BLaER1 treated with 17β-estradiol and CSF1 and Interleukin-3, amounts not matched to agents 10 nM and 100 nM (cell line): ENCODE measurements at regions not wholly inside any gene's neighbourhood (a gene's known extent, or its start where the extent isn't known, plus 50 kb on each side); places are given as distances from the start of the nearest gene placed in this dataset.

Experiments used
- H3K27ac ChIP-seq, 11 experiments: shearing (Covaris generic); formaldehyde crosslinking; 2 replicates each; pipeline ENCODE4 v1.8.1; 2022
- H3K27me3 ChIP-seq, 11 experiments: shearing (Covaris generic); formaldehyde crosslinking; 2 replicates each; pipeline ENCODE4 v1.8.1; 2022
- H3K36me3 ChIP-seq, 11 experiments: shearing (Covaris generic); formaldehyde crosslinking; 2 replicates each; pipeline ENCODE4 v1.8.1; 2022
- H3K4me1 ChIP-seq, 10 experiments: shearing (Covaris generic); formaldehyde crosslinking; 2 replicates each; pipeline ENCODE4 v1.8.1; 2022
- H3K4me2 ChIP-seq, 11 experiments: shearing (Covaris generic); formaldehyde crosslinking; 2 replicates each; pipeline ENCODE4 v1.8.1; 2022
- H3K4me3 ChIP-seq, 10 experiments: shearing (Covaris generic); formaldehyde crosslinking; 2 replicates each; pipeline ENCODE4 v1.8.1; 2022
- H3K9ac ChIP-seq, 11 experiments: shearing (Covaris generic); formaldehyde crosslinking; 2 replicates each; pipeline ENCODE4 v1.8.1; 2022
- H3K9me3 ChIP-seq, 11 experiments: shearing (Covaris generic); formaldehyde crosslinking; replicated peaks in 1 of 11; 2 replicates each; pipeline ENCODE4 v1.8.1; 2022
- H4K20me1 ChIP-seq, 11 experiments: shearing (Covaris generic); formaldehyde crosslinking; 2 replicates each; pipeline ENCODE4 v1.8.1; 2022
- Cebpa-rat ChIP-seq, 11 experiments: shearing (Covaris generic); IDR thresholded peaks; 2 replicates each; pipeline ENCODE4 v1.8.1; 2022

GRCh38 chr18:73043611-73044010, 175.8 kb upstream of the NETO1 start:
- TF ChIP-seq Cebpa-rat (IDR thresholded peaks at IDR 0.05), result no peak
- H3K27me3 ChIP-seq, result no peaks in the 10 kb centered on the region
- no peaks in the 10 kb centered on the region for H3K36me3 ChIP-seq
- no peak overlapping the region for H3K27ac ChIP-seq
- no peaks in the 10 kb centered on the region for H3K9me3 ChIP-seq
- H3K4me3 ChIP-seq, result no peak overlapping the region
- H4K20me1 ChIP-seq, result no peaks in the 10 kb centered on the region
- H3K4me2 ChIP-seq, result no peak overlapping the region
- H3K4me1 ChIP-seq, result no peaks in the 10 kb centered on the region
- H3K9ac ChIP-seq, result no peak overlapping the region

GRCh38 chr18:73043211-73043610, 175.4 kb upstream of the NETO1 start:
- Histone ChIP-seq H3K4me3 (no peak overlapping the region), H3K36me3 (no peaks in the 10 kb centered on the region), H3K9ac (no peak overlapping the region), H3K27ac (no peak overlapping the region), H3K27me3 (no peaks in the 10 kb centered on the region), H3K4me2 (no peak overlapping the region), H4K20me1 (no peaks in the 10 kb centered on the region), H3K9me3 (no peaks in the 10 kb centered on the region), H3K4me1 (no peaks in the 10 kb centered on the region)
- no peak for TF ChIP-seq Cebpa-rat (IDR thresholded peaks at IDR 0.05)

GRCh38 chr18:73040247-73040646, 172.5 kb upstream of the NETO1 start:
- H3K9me3 ChIP-seq, result no peaks in the 10 kb centered on the region
- H3K9ac ChIP-seq, result no peak overlapping the region
- H4K20me1 ChIP-seq, result no peaks in the 10 kb centered on the region
- no peak overlapping the region for H3K4me2 ChIP-seq
- H3K27ac ChIP-seq, result no peak overlapping the region
- no peak for TF ChIP-seq Cebpa-rat (IDR thresholded peaks at IDR 0.05)
- no peaks in the 10 kb centered on the region for H3K27me3 ChIP-seq
- no peaks in the 10 kb centered on the region for H3K36me3 ChIP-seq
- no peak overlapping the region for H3K4me3 ChIP-seq
- H3K4me1 ChIP-seq, result no peaks in the 10 kb centered on the region

- H3K9me3 ChIP-seq, result no peaks in the 10 kb centered on the region
- H3K4me3 ChIP-seq, result no peak overlapping the region
- H3K4me1 ChIP-seq, result no peaks in the 10 kb centered on the region
- H3K27me3 ChIP-seq, result no peaks in the 10 kb centered on the region
- no peak overlapping the region for H3K9ac ChIP-seq
- H3K4me2 ChIP-seq, result no peak overlapping the region
- TF ChIP-seq Cebpa-rat (IDR thresholded peaks at IDR 0.05), result no peak
- H4K20me1 ChIP-seq, result no peaks in the 10 kb centered on the region
- no peak overlapping the region for H3K27ac ChIP-seq
- no peaks in the 10 kb centered on the region for H3K36me3 ChIP-seq
Observed at GRCh38 chr18:73038336-73038735, 170.5 kb upstream of the NETO1 start.

GRCh38 chr18:73023975-73024374, 156.2 kb upstream of the NETO1 start:
- TF ChIP-seq Cebpa-rat (IDR thresholded peaks at IDR 0.05), result no peak
- Histone ChIP-seq H3K4me3 (no peak overlapping the region), H3K9ac (no peak overlapping the region), H4K20me1 (no peaks in the 10 kb centered on the region), H3K27ac (no peak overlapping the region), H3K27me3 (no peaks in the 10 kb centered on the region), H3K4me2 (no peak overlapping the region), H3K4me1 (no peaks in the 10 kb centered on the region), H3K9me3 (peaks cover 0 to 38% (median 20%) of the 10 kb centered on the region in 11 experiments; a peak in 16 of 22 replicates), H3K36me3 (no peaks in the 10 kb centered on the region)

- no peak overlapping the region for H3K27ac ChIP-seq
- no peak overlapping the region for H3K4me2 ChIP-seq
- H3K9me3 ChIP-seq, result no peaks in the 10 kb centered on the region
- no peak overlapping the region for H3K9ac ChIP-seq
- H4K20me1 ChIP-seq, result no peaks in the 10 kb centered on the region
- H3K4me1 ChIP-seq, result no peaks in the 10 kb centered on the region
- TF ChIP-seq Cebpa-rat (IDR thresholded peaks at IDR 0.05), result no peak
- H3K4me3 ChIP-seq, result no peak overlapping the region
- no peaks in the 10 kb centered on the region for H3K36me3 ChIP-seq
- no peaks in the 10 kb centered on the region for H3K27me3 ChIP-seq
Observed at GRCh38 chr18:73009691-73010090, 141.9 kb upstream of the NETO1 start.

- Histone ChIP-seq H3K4me3 (no peak overlapping the region), H3K36me3 (no peaks in the 10 kb centered on the region), H3K9ac (no peak overlapping the region), H3K9me3 (no peaks in the 10 kb centered on the region), H3K27me3 (no peaks in the 10 kb centered on the region), H3K27ac (no peak overlapping the region), H4K20me1 (no peaks in the 10 kb centered on the region), H3K4me2 (no peak overlapping the region), H3K4me1 (no peaks in the 10 kb centered on the region)
- TF ChIP-seq Cebpa-rat (IDR thresholded peaks at IDR 0.05), result no peak
Observed at GRCh38 chr18:73007915-73008308, 140.1 kb upstream of the NETO1 start.

- H3K4me2 ChIP-seq, result no peak overlapping the region
Observed at GRCh38 chr18:73007195-73007914, 139.6 kb upstream of the NETO1 start.

GRCh38 chr18:73006331-73006730, 138.5 kb upstream of the NETO1 start:
- H3K4me3 ChIP-seq, result no peak overlapping the region
- H4K20me1 ChIP-seq, result no peaks in the 10 kb centered on the region
- H3K27ac ChIP-seq, result no peak overlapping the region
- no peak overlapping the region for H3K4me2 ChIP-seq
- no peaks in the 10 kb centered on the region for H3K27me3 ChIP-seq
- TF ChIP-seq Cebpa-rat (IDR thresholded peaks at IDR 0.05), result no peak
- H3K9me3 ChIP-seq, result no peaks in the 10 kb centered on the region
- H3K9ac ChIP-seq, result no peak overlapping the region
- H3K36me3 ChIP-seq, result no peaks in the 10 kb centered on the region
- no peaks in the 10 kb centered on the region for H3K4me1 ChIP-seq

More at GRCh38 chr18:73007195-73007914, 139.6 kb upstream of the NETO1 start:
- Histone ChIP-seq H3K36me3 (no peaks in the 10 kb centered on the region), H4K20me1 (no peaks in the 10 kb centered on the region), H3K4me3 (no peak overlapping the region), H3K9ac (no peak overlapping the region), H3K27ac (no peak overlapping the region), H3K27me3 (no peaks in the 10 kb centered on the region), H3K9me3 (no peaks in the 10 kb centered on the region), H3K4me1 (no peaks in the 10 kb centered on the region)
- TF ChIP-seq Cebpa-rat (IDR thresholded peaks at IDR 0.05), result no peak

GRCh38 chr18:73004260-73004659, 136.5 kb upstream of the NETO1 start:
- no peak overlapping the region for H3K27ac ChIP-seq
- H3K9ac ChIP-seq, result no peak overlapping the region
- H3K4me1 ChIP-seq, result no peaks in the 10 kb centered on the region
- no peaks in the 10 kb centered on the region for H3K36me3 ChIP-seq
- no peaks in the 10 kb centered on the region for H3K27me3 ChIP-seq
- TF ChIP-seq Cebpa-rat (IDR thresholded peaks at IDR 0.05), result no peak
- no peaks in the 10 kb centered on the region for H3K9me3 ChIP-seq
- H4K20me1 ChIP-seq, result no peaks in the 10 kb centered on the region
- no peak overlapping the region for H3K4me3 ChIP-seq
- no peak overlapping the region for H3K4me2 ChIP-seq
